K562 (cell line): ENCODE measurements at regions not wholly inside any gene's neighbourhood (a gene's known extent, or its start where the extent isn't known, plus 50 kb on each side); places are given as distances from the start of the nearest gene placed in this dataset.

Source experiments
- CTCF ChIP-seq, 3 experiments: IDR thresholded peaks in 2 of 3; conservative IDR thresholded peaks in 1 of 3; 2 replicates each; pipeline ENCODE4 v1.5.1; 2011 to 2012; ENCODE audit warnings: low read length in 3 of 3, mild to moderate bottlenecking in 3 of 3, control low read depth in 2 of 3, improper control_type of control experiment in 1 of 3, inconsistent platforms in 1 of 3, low read depth in 1 of 3, mixed read lengths in 1 of 3, moderate library complexity in 1 of 3; ENCODE audit not compliant: insufficient read depth in 2 of 3
- DMBX1 ChIP-seq: fragments of 250-450 bp; sonication (Bioruptor Pico); IDR thresholded peaks from 2 replicates; pipeline ENCODE4 v1.8.0; 2022; ENCODE audit warnings: inconsistent platforms, mild to moderate bottlenecking, moderate library complexity, borderline replicate concordance
- DPF2 ChIP-seq: fragments of 450-650 bp; IDR thresholded peaks from 2 replicates; pipeline ENCODE4 v1.6.1; 2016
- JUN ChIP-seq, 2 experiments: sonication (generic) in 1 of 2; formaldehyde crosslinking in 1 of 2; IDR thresholded peaks; 2 replicates each; pipeline versions ENCODE4 v1.6.1 to v1.8.0; 2012 to 2022; ENCODE audit warnings: borderline replicate concordance in 2 of 2, mild to moderate bottlenecking in 2 of 2, improper control_type of control experiment in 1 of 2, low read depth in 1 of 2, low read length in 1 of 2, missing genetic modification reagents in 1 of 2
- NCOA4 ChIP-seq: fragments of 450-650 bp; IDR thresholded peaks from 2 replicates; pipeline ENCODE4 v1.6.1; 2018; ENCODE audit warnings: mild to moderate bottlenecking; ENCODE audit not compliant: partially characterized antibody
- NFE2 ChIP-seq: IDR thresholded peaks from 2 replicates; pipeline ENCODE4 v1.6.1; 2014; ENCODE audit warnings: antibody characterized with exemption, low read depth
- RAD21 ChIP-seq, 2 experiments: fragments of 250-450 bp in 1 of 2; fragments of 450-650 bp in 1 of 2; sonication (Bioruptor Pico) in 1 of 2; formaldehyde crosslinking in 1 of 2; IDR thresholded peaks in 1 of 2; conservative IDR thresholded peaks in 1 of 2; 2 replicates each; pipeline versions ENCODE4 v1.4.0 to v1.8.0; 2020 to 2022; ENCODE audit warnings: mild to moderate bottlenecking in 2 of 2, moderate library complexity in 1 of 2
- SNRNP70 ChIP-seq: fragments of 200-400 bp; formaldehyde crosslinking; optimal IDR thresholded peaks from 2 replicates; pipeline ENCODE3; 2017; ENCODE audit warnings: low read depth, low read length
- ZFPM2 ChIP-seq: fragments of 250-450 bp; sonication (Bioruptor Pico); IDR thresholded peaks from 2 replicates; pipeline ENCODE4 v1.5.1; 2022; ENCODE audit warnings: mild to moderate bottlenecking
- TF ChIP-seq, protein P1 (sequence below): fragments of 450-650 bp; IDR thresholded peaks from 2 replicates; pipeline ENCODE4 v1.6.1; 2017; ENCODE audit warnings: antibody characterized with exemption, mild to moderate bottlenecking
- TF ChIP-seq, protein P2 (sequence below): fragments of 200-800 bp; sonication (Bioruptor generic); IDR thresholded peaks from 2 replicates; pipeline ENCODE4 v1.6.1; 2017; ENCODE audit warnings: missing genetic modification characterization, missing compliant biosample characterization

GRCh38 chr15:29925227-29926082, 103.2 kb upstream of the TJP1 start (continued):
- TF ChIP-seq NCOA4, result no peak
- TF ChIP-seq NFE2, result no peak
- peak; percentile 57 to 89 for TF ChIP-seq RAD21 (CRISPR knock-in tag; conservative IDR thresholded peaks at IDR 0.05 in 1 of 2, IDR thresholded peaks at IDR 0.05 in 1 of 2)
- TF ChIP-seq CTCF (IDR thresholded peaks at IDR 0.05 in 2 of 3, conservative IDR thresholded peaks at IDR 0.05 in 1 of 3; ENCODE audit: insufficient read depth in 2 of 3, low read depth in 1 of 3, low read length in 3 of 3), result peak; percentile 92 to 99 (median 97)
- TF ChIP-seq DMBX1 (CRISPR knock-in tag), result no peak
- no peak for TF ChIP-seq DPF2
- TF ChIP-seq, protein P1, sequence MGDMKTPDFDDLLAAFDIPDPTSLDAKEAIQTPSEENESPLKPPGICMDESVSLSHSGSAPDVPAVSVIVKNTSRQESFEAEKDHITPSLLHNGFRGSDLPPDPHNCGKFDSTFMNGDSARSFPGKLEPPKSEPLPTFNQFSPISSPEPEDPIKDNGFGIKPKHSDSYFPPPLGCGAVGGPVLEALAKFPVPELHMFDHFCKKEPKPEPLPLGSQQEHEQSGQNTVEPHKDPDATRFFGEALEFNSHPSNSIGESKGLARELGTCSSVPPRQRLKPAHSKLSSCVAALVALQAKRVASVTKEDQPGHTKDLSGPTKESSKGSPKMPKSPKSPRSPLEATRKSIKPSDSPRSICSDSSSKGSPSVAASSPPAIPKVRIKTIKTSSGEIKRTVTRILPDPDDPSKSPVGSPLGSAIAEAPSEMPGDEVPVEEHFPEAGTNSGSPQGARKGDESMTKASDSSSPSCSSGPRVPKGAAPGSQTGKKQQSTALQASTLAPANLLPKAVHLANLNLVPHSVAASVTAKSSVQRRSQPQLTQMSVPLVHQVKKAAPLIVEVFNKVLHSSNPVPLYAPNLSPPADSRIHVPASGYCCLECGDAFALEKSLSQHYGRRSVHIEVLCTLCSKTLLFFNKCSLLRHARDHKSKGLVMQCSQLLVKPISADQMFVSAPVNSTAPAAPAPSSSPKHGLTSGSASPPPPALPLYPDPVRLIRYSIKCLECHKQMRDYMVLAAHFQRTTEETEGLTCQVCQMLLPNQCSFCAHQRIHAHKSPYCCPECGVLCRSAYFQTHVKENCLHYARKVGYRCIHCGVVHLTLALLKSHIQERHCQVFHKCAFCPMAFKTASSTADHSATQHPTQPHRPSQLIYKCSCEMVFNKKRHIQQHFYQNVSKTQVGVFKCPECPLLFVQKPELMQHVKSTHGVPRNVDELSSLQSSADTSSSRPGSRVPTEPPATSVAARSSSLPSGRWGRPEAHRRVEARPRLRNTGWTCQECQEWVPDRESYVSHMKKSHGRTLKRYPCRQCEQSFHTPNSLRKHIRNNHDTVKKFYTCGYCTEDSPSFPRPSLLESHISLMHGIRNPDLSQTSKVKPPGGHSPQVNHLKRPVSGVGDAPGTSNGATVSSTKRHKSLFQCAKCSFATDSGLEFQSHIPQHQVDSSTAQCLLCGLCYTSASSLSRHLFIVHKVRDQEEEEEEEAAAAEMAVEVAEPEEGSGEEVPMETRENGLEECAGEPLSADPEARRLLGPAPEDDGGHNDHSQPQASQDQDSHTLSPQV, result no peak
- TF ChIP-seq JUN (IDR thresholded peaks at IDR 0.05; ENCODE audit: borderline replicate concordance, low read depth, low read length), result no peak
- no peak for TF ChIP-seq JUN (CRISPR knock-in tag; IDR thresholded peaks at IDR 0.05; ENCODE audit: borderline replicate concordance)
- no peak for TF ChIP-seq SNRNP70
- no peak for TF ChIP-seq ZFPM2
- TF ChIP-seq, protein P2, sequence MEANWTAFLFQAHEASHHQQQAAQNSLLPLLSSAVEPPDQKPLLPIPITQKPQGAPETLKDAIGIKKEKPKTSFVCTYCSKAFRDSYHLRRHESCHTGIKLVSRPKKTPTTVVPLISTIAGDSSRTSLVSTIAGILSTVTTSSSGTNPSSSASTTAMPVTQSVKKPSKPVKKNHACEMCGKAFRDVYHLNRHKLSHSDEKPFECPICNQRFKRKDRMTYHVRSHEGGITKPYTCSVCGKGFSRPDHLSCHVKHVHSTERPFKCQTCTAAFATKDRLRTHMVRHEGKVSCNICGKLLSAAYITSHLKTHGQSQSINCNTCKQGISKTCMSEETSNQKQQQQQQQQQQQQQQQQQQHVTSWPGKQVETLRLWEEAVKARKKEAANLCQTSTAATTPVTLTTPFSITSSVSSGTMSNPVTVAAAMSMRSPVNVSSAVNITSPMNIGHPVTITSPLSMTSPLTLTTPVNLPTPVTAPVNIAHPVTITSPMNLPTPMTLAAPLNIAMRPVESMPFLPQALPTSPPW (CRISPR knock-in tag), result 0 out of 2 replicates have a peak, but pooled peaks have one; percentile 31
